HPDE6-E6E7 (cell line): ENCODE measurements at regions not wholly inside any gene's neighbourhood (a gene's known extent, or its start where the extent isn't known, plus 50 kb on each side); places are given as distances from the start of the nearest gene placed in this dataset.
A peak's percentile ranks its signal among the peaks of the same experiment; 100 is the strongest.
"Not testable (repeated sequence)": the region's sequence is repeated elsewhere in the genome, so short reads cannot be mapped to it uniquely, and the experiment has no call there.

Experiments
- DNase-seq: peaks from one replicate; pipeline ENCODE4 v3.0.0; 2011; ENCODE audit warnings: missing footprints; ENCODE audit errors: extremely low spot score

GRCh38 chr5:37915097-37915736, 75.4 kb upstream of the GDNF start:
- DNase-seq, result no peak

GRCh38 chr5:37909610-37910266, 69.9 kb upstream of the GDNF start:
- not testable (repeated sequence) for DNase-seq

GRCh38 chr5:37906416-37906815, 66.6 kb upstream of the GDNF start:
- DNase-seq, result no peak

- DNase-seq, result no peak
Observed at GRCh38 chr5:37905230-37905629, 65.4 kb upstream of the GDNF start.

GRCh38 chr5:37902323-37902722, 62.5 kb upstream of the GDNF start:
- DNase-seq, result no peak

- peak; percentile 16 for DNase-seq
Observed at GRCh38 chr5:37900692-37901091, 60.9 kb upstream of the GDNF start.

- DNase-seq, result no peak
Observed at GRCh38 chr5:37899037-37899436, 59.2 kb upstream of the GDNF start.

GRCh38 chr5:37896159-37896558, 56.3 kb upstream of the GDNF start:
- DNase-seq, result no peak

- DNase-seq, result no peak
Observed at GRCh38 chr5:37893434-37894134, 53.7 kb upstream of the GDNF start.

GRCh38 chr5:37892586-37892985, 52.7 kb upstream of the GDNF start:
- DNase-seq, result no peak

GRCh38 chr5:37891832-37892231, 52.0 kb upstream of the GDNF start:
- no peak for DNase-seq

GRCh38 chr5:37889612-37890317, 49.9 kb upstream of the GDNF start:
- peak; percentile 88 for DNase-seq
